Testis (tissue), 2 donors: ENCODE measurements at regions not wholly inside any gene's neighbourhood (a gene's known extent, or its start where the extent isn't known, plus 50 kb on each side); places are given as distances from the start of the nearest gene placed in this dataset.

Experiments used
- CTCF ChIP-seq, 3 experiments: fragments of 450-650 bp in 2 of 3; fragments of 200-600 bp in 1 of 3; sonication (generic) in 1 of 3; IDR thresholded peaks; one replicate each; pipeline ENCODE4 v1.5.1; 2016 to 2019; ENCODE audit warnings: antibody characterized with exemption in 3 of 3, mild to moderate bottlenecking in 2 of 3, moderate library complexity in 1 of 3
- POLR2A ChIP-seq: fragments of 450-650 bp; IDR thresholded peaks from one replicate; pipeline ENCODE4 v1.6.1; 2017; ENCODE audit warnings: antibody characterized with exemption, mild to moderate bottlenecking, moderate library complexity

- TF ChIP-seq CTCF (IDR thresholded peaks at IDR 0.05), result no peak
- TF ChIP-seq POLR2A, result no peak
These were observed 86.2 kb upstream of the HAAO start for GRCh38 chr2:42878581-42878980.
